Stimulated activated CD4-positive, alpha-beta T cell treated with anti-CD3 and anti-CD28 coated beads, TNF-alpha, amount 100 ng/mL, for 1 hour (primary cell): ENCODE measurements at regions not wholly inside any gene's neighbourhood (a gene's known extent, or its start where the extent isn't known, plus 50 kb on each side); places are given as distances from the start of the nearest gene placed in this dataset.
"Not testable (repeated sequence)": the region's sequence is repeated elsewhere in the genome, so short reads cannot be mapped to it uniquely, and the experiment has no call there.

ENCODE experiments used
- DNase-seq, 3 donors: peaks; one replicate each; pipeline ENCODE4 v3.0.0-alpha.2; 2020; ENCODE audit warnings: low read depth in 3 of 3, low spot score in 1 of 3

DNA sequence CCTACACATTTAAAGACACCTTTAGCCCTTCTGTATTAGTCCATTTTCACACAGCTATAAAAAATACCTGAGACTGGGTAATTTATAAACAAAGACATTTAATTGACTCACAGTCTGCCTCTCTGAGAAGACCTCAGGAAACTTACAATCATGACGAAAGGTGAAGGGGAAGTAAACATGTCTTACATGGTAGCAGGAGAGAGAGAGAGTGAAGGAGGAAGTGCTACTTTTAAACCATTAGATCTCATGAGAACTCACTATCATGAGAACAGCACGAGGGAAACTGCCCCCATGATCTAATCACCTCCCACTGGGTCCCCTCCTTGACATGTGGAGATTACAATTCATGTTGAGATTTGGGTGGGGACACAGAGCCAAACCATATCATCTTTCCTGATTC, 946.6 kb downstream of the SLC4A3 start:
- no peak for DNase-seq

DNA sequence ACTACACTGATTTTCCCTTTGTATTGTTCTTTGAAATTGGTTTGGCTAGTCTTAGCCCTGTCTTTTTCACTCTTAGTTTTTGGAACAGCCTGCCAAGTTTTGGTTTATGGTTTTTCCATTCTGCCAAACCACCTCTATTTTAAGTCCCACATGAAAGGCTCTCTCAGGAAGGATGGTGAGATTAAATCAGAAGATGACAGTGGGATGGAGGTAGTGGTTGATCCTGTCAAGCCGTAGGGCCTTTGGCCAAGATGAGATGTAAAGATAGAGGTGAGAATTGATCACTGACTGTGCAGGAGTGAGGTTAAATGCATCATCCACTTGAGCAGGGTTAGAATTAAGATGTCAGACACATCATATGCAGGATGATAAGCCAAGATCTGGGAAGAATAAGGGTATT, 948.5 kb downstream of the SLC4A3 start:
- DNase-seq, result no peak

DNA sequence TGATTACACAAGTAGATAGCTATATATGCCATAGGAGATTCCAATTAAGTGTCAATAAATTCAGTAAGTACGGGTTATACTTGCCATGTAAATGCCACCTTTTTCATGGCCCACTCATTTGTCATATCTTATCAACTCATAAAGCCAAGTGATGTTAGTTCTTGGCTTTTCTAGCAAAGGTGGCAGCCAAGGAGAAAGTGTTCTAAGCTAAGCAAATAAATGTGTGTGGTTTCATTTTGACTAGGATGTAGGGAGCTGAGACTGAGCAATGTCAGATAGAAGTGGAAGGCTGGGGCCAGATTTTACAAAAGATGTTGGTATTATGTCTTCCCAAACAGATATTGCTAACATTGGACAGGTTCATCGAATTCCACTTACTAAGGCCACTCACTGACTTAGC, 952.0 kb downstream of the SLC4A3 start:
- DNase-seq, result no peak

GRCh38 chr2:220580113-220580512, 952.7 kb downstream of the SLC4A3 start:
- no peak for DNase-seq

DNA sequence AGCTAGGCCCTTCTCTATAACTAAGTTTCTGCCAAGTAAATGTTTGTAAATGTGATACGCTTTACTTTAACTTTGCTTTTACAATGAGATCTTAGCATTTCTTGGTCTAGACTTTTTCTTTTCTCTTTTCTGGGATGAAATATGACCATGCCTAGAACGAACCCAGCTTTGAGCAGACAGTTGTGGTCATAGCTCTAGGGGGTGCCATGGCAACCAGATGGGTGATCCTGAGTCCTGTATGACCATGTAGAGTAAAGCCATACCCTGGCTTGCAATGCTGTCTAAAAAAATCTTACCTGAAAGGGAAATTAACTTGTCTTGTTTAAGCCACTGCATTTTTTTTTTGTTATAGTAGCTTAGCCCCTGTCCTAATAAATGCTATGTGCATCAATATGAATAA, 956.3 kb downstream of the SLC4A3 start:
- no peak for DNase-seq

DNA sequence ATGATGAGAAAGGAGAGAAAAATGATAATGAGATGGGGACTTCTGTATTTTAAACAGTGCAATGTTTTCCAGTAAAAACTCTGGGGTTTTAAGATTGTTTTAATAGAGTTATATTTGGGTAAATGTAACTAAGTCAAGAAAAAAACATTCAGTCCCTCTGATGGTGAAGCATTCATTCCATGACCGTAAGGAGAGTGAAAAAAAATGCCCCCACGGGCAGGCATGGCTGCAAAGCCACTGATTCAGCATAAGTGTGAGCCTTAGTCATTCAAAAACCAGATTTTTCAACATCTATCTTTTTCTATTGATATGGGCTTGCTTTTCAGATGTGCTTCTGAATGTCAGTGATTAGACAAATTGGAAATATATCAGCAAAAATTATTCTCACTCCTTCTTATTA, 957.8 kb downstream of the SLC4A3 start:
- no peak for DNase-seq

- no peak for DNase-seq
Measured at GRCh38 chr2:220586980-220587530, 959.6 kb downstream of the SLC4A3 start.

DNA sequence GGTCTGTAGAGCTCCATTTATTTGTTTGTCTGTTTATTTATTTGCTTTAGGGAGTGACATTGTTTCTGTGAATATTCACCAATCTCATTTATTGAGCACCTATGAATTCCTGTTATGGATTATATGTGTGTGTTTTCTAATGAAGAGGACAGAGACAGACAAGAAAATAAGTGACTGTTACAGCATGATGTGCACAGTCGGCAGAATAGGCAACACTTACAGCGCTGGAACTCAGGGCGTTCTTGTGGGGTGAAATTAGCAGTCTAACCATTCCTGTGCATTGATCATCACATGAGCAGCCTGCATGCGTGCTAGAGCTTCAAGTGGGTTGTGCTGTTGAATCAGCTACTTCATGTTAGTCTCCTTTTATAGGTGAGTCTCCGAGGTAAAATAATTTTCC, 960.7 kb downstream of the SLC4A3 start:
- no peak for DNase-seq

DNA sequence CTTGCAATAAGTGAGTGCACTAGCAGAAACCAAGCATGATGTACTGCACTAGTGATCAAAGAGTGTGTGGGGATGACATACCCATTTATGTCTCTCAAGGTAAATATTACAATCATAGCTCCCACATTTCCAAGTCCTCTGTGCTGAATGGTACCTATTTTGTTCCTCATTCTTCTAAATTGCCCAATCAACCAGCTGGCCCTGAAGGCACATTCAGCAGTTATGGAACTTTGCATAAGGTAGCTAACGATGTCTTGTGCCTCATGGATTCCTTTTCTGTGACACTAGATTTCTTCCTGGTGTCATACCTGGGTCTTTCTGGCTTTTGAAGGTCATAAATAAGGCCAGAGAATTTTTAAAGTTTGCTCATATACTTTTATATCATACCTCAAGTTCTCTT, 963.0 kb downstream of the SLC4A3 start:
- DNase-seq, result no peak

DNA sequence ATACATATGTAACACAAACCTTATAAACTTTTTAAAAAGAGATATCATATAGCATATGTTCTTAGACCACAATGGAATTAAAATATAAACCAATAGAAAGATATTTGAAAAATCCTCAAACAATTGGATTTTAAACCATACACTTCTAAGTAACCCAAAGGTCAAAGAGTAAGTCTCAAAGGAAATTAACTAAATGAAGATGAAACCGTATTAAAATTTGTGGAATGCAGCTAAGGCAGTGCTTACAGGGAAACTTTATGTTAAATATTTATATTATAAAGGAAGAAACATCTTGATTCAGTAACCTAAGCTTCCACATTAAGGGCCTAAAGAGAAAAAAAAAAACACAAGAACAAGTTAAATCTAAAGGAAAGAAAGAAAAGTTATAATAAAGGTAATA, 966.1 kb downstream of the SLC4A3 start:
- DNase-seq, result no peak

- no peak for DNase-seq
Measured at GRCh38 chr2:220601674-220602073, 970.4 kb downstream of the EPHA4 start.

DNA sequence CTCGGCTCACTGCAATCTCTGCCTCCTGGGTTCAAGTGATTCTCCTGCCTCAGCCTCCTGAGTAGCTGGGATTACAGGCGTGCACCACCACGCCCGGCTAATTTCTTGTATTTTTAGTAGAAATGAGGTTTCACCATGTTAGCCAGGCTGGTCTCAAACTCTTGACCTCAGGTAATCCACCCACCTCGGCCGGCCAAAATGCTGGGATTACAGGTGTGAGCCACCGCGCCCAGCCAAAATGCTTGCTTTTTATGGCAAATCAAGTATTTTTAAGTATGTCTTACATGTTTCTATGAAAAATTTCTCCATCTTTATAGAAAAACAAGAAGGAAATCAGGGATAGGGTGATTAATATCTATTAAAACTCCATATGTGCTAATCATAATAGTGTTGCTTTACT, 959.1 kb downstream of the EPHA4 start:
- DNase-seq, result not testable (repeated sequence)

GRCh38 chr2:220614064-220614463, 958.0 kb downstream of the EPHA4 start:
- DNase-seq, result no peak

DNA sequence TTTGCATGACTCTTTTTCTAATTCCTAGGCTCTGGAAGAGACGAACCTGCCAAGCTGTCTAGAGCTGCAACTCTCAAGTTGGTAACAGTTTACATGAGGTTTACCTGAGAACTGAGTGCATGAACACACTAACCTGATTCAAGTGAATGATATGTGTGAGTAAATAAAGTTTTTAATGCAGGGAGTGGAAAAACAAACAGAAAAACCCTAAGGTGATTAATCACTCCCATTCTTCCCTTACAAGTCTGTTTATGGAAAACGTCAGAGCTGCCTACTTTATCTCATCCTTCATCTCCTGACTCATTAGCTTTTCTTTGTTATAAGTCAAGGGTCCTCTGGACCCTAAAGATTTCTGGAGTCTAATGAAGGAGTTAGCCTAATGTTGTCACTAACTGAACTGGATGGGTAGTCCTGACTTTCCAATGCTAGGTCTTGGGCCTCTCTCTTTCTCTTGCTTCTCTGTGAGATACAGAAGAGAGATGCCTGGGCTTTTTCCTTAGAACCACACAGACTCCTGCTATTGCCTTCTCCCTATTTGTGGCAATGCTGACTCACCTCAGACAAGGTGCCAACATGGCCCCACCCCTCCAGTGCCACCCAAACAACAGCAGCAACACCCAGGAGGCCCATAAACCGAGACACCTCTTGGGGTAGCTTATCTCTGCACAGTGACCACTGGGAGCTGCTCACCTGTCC, 952.4 kb downstream of the EPHA4 start:
- no peak for DNase-seq

GRCh38 chr2:220626603-220627002, 945.5 kb downstream of the EPHA4 start:
- no peak for DNase-seq

GRCh38 chr2:220628252-220628651, 943.9 kb downstream of the EPHA4 start:
- no peak for DNase-seq

GRCh38 chr2:220641137-220641536, 931.0 kb downstream of the EPHA4 start:
- no peak for DNase-seq

DNA sequence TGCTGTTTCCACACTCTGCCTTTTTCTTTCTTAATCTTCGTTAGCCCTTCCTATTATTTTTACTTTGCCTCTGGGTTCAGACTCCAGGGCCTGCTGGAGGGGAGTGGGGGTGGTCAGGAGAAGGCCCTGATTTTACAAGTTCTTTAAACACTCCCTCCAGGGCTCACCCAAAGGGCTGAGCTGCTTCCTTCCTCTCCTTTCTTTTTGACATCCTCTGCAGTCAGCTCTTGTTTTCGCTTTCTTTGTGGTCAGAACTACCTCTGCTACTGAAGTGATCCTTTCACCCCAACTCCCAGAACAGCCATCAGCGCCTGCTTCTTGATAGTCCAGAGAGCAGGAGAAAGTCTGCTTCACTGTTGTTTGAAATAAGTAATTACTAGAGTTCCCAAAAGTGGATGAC, 925.7 kb downstream of the EPHA4 start:
- no peak for DNase-seq

DNA sequence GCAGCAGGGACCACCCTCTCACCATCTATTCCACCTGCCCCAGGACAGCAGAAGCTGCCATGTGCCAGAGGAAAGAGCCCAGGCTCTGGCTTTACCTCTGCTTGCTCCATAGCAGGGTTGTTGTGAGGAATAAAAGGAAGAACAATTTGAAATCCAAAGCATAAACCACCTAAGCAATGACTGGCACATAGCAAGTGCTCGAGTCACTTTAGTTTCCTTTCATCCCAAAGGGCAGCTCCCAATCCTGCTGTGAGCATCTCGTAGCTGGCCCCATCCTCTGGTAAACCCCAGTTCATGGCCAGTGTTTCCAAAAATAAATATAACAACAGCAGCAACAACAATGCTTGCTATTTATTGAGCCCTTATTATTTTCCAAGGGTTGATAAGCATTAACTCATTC, 923.5 kb downstream of the EPHA4 start:
- no peak for DNase-seq

DNA sequence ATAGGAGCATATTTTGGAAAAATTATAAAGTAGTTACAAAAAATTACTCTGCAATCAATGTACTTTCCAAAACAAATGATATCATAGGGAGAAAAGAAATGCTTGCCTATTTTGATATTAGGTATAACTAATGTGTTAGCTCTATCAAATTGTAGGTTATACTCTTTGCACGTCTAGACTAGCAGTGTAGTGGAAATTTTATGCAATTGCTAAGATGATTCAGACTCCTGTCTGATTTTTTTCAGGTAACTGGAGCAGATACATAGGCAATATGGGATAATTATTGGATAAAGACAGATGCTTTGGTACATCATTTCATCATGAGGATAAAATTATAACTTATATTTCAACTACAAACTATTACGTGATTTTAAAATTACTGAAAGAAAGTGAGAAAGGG, 918.3 kb downstream of the EPHA4 start:
- no peak for DNase-seq

- no peak for DNase-seq
Measured at GRCh38 chr2:220654322-220654721, 917.8 kb downstream of the EPHA4 start.

- no peak for DNase-seq
Measured at GRCh38 chr2:220660277-220661145, 911.6 kb downstream of the EPHA4 start.
